OCI-LY3 (cell line): ENCODE measurements at regions not wholly inside any gene's neighbourhood (a gene's known extent, or its start where the extent isn't known, plus 50 kb on each side); places are given as distances from the start of the nearest gene placed in this dataset.

Experiments used
- H2AFZ ChIP-seq: fragments of 200-600, 300-600 bp; shearing (Covaris generic); 2 replicates; pipeline ENCODE4 v1.6.0; 2014; ENCODE audit warnings: antibody characterized with exemption, low read depth, low read length
- H3K27ac ChIP-seq: fragments of 200-600, 300-600 bp; sonication (generic); 2 replicates; pipeline ENCODE4 v1.5.1; 2014; ENCODE audit warnings: mild to moderate bottlenecking, low read length, moderate library complexity, mixed read lengths
- H3K27me3 ChIP-seq: fragments of 200-600, 300-600 bp; sonication (generic); 2 replicates; pipeline ENCODE4 v1.6.1; 2014; ENCODE audit warnings: low read depth, low read length, mixed read lengths
- H3K36me3 ChIP-seq: fragments of 200-600, 300-600 bp; sonication (generic); replicated peaks from 2 replicates; pipeline ENCODE3; 2014; ENCODE audit warnings: low read depth, low read length, mixed read lengths
- H3K4me1 ChIP-seq: fragments of 300-600, 200-600 bp; sonication (generic); 2 replicates; pipeline ENCODE4 v1.6.1; 2014; ENCODE audit warnings: low read length, mixed read lengths
- H3K4me2 ChIP-seq: fragments of 200-600, 300-600 bp; sonication (generic); 2 replicates; pipeline ENCODE4 v1.6.1; 2014; ENCODE audit warnings: low read length, mixed read lengths
- H3K4me3 ChIP-seq: fragments of 300-600, 200-600 bp; sonication (generic); 2 replicates; pipeline ENCODE4 v1.5.1; 2014; ENCODE audit warnings: antibody characterized with exemption, mild to moderate bottlenecking, low read length, moderate library complexity
- H3K79me2 ChIP-seq: fragments of 300-600, 200-600 bp; shearing (Covaris generic); 2 replicates; pipeline ENCODE4 v1.6.1; 2014; ENCODE audit warnings: mild to moderate bottlenecking, low read length, mixed read lengths
- H3K9ac ChIP-seq: fragments of 300-600, 200-600 bp; shearing (Covaris generic); 2 replicates; pipeline ENCODE4 v1.6.0; 2014; ENCODE audit warnings: mild to moderate bottlenecking, low read length, moderate library complexity
- H3K9me3 ChIP-seq: fragments of 200-600, 300-600 bp; shearing (Covaris generic); 2 replicates; pipeline ENCODE4 v1.6.1; 2014; ENCODE audit warnings: low read length, mixed read lengths; ENCODE audit not compliant: insufficient read depth
- H4K20me1 ChIP-seq: fragments of 200-600, 300-600 bp; sonication (generic); 2 replicates; pipeline ENCODE4 v1.6.1; 2016; ENCODE audit warnings: low read length, mixed read lengths; ENCODE audit not compliant: insufficient read depth
- EZH2phosphoT487 ChIP-seq: fragments of 200-600 bp; shearing (Covaris generic); IDR thresholded peaks from 2 replicates; pipeline ENCODE4 v1.6.1; 2018; ENCODE audit warnings: antibody characterized with exemption, mixed run types, low read depth
- TF ChIP-seq, protein P1 (sequence below): fragments of 200-600, 300-600 bp; sonication (generic); IDR thresholded peaks from 2 replicates; pipeline ENCODE4 v1.5.1; 2014; ENCODE audit warnings: antibody characterized with exemption, low read length, low read depth

DNA sequence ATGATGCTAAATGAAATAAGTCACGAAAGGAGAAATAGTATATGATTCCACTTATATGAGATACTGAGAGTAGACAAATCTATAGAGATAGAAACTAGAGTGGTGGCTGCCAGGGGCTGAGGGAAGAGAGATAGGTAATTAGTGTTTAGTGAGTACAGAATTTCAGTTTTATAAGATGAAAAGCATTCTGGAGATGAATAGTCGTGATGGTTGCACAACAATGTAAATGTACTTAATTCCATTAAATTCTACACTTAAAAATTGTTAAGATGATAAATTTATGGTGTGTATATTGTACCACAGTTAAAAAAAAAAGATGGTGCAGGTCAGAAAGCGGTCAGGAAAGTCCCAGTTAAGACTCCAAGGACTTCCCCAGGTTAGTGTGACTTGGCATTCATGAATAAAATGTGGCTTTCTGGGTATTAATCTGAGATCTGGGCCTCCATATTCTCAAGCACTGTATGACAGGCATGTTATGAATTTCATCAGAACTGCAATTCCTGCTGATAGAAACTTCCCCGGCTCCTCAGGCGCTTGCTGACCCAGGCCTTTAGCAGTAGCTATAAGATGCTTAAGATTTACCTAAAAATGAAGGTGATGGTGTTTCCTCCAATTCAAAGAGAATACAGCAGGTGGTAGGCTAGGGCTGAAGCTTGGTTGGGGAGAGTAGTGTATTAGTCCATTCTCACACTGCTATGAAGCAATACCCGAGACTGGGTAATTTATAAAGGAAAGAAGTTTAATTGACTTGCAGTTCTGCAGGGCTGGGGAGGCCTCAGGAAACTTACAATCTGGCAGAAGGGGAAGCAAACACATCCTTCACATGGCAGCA, 115.3 kb upstream of the SOX9 start:
- Histone ChIP-seq H3K4me3 (no peak overlapping the region), H3K9ac (no peak overlapping the region), H3K27me3 (peaks cover 4% of the 10 kb centered on the region; the same call in 1 of the 2 replicates), H4K20me1 (no peaks in the 10 kb centered on the region), H3K4me2 (no peak overlapping the region), H3K36me3 (no peaks in the 10 kb centered on the region), H3K79me2 (no peaks in the 10 kb centered on the region), H2AFZ (no peak overlapping the region), H3K4me1 (peaks cover 7% of the 10 kb centered on the region), H3K27ac (no peak overlapping the region), H3K9me3 (no peaks in the 10 kb centered on the region)
- TF ChIP-seq, protein P1, sequence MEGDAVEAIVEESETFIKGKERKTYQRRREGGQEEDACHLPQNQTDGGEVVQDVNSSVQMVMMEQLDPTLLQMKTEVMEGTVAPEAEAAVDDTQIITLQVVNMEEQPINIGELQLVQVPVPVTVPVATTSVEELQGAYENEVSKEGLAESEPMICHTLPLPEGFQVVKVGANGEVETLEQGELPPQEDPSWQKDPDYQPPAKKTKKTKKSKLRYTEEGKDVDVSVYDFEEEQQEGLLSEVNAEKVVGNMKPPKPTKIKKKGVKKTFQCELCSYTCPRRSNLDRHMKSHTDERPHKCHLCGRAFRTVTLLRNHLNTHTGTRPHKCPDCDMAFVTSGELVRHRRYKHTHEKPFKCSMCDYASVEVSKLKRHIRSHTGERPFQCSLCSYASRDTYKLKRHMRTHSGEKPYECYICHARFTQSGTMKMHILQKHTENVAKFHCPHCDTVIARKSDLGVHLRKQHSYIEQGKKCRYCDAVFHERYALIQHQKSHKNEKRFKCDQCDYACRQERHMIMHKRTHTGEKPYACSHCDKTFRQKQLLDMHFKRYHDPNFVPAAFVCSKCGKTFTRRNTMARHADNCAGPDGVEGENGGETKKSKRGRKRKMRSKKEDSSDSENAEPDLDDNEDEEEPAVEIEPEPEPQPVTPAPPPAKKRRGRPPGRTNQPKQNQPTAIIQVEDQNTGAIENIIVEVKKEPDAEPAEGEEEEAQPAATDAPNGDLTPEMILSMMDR, result no peak
- TF ChIP-seq EZH2phosphoT487, result no peak

DNA sequence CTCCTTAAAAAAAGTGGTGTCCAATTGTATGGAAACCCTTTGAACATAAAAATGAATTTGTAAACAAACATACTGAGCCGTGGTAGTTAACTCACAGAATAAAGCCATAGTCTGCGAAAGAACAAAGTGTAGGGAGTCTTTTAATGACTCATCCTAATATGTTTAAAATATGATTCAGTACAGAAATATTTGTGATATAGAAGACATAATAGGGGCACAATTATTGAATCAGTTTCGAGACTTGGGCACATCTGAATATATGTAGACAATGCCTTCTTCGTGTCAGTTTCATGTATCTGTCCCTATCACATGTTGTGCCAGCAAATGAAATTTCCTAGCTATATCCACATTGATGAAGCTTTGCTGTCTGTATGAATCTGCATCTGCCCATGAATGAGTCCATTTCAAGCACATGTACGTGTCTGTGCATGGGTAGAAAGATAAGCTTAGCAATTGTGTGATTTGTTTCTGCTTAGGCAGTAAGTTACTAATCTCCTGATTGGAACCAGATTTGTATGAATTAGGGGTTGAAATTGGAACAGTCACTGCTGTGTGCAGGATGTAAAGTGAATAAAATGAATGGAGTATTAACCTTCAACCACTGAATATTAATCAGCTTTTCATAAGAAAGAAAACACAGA, 112.5 kb upstream of the SOX9 start:
- H3K4me2 ChIP-seq, result no peak overlapping the region
- no peak overlapping the region for H2AFZ ChIP-seq

DNA sequence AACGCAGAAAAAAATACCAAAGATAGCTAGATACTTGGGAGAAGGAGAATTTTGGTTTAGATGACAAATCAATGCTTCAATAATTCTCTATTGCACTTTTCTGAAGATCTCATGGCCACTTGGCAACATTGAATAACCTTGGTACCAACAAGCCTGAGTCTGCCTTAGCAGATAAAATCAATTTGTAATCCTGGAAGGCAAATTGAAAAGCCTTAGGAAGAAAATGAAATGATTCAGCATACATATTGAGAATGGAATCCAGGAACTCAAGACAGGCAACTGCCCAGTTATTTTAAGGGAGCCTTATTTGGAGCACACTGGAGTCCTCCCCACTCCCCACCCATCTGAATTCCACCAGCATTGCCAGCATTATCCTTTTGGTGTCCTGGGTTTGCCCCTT, 109.3 kb upstream of the SOX9 start:
- peaks cover 4% of the 10 kb centered on the region; the same call in 1 of the 2 replicates for H3K27me3 ChIP-seq
- no peaks in the 10 kb centered on the region for H4K20me1 ChIP-seq
- H3K27ac ChIP-seq, result no peak overlapping the region
- no peak overlapping the region for H3K9ac ChIP-seq
- H3K9me3 ChIP-seq, result no peaks in the 10 kb centered on the region
- no peak overlapping the region for H3K4me3 ChIP-seq
- no peak overlapping the region for H3K4me2 ChIP-seq
- no peak overlapping the region for H2AFZ ChIP-seq
- H3K79me2 ChIP-seq, result no peaks in the 10 kb centered on the region
- H3K4me1 ChIP-seq, result no peaks in the 10 kb centered on the region
- H3K36me3 ChIP-seq, result no peaks in the 10 kb centered on the region
- no peak for TF ChIP-seq EZH2phosphoT487
- TF ChIP-seq, protein P1, result no peak

More for the DNA sequence above, 112.5 kb upstream of the SOX9 start:
- TF ChIP-seq EZH2phosphoT487, result no peak
- TF ChIP-seq, protein P1, result no peak
- Histone ChIP-seq H3K9ac (no peak overlapping the region), H3K4me3 (no peak overlapping the region), H3K9me3 (no peaks in the 10 kb centered on the region), H3K27ac (no peak overlapping the region), H3K79me2 (no peaks in the 10 kb centered on the region), H3K27me3 (peaks cover 4% of the 10 kb centered on the region; the same call in 1 of the 2 replicates), H3K4me1 (peaks cover 7% of the 10 kb centered on the region), H3K36me3 (no peaks in the 10 kb centered on the region), H4K20me1 (no peaks in the 10 kb centered on the region)

DNA sequence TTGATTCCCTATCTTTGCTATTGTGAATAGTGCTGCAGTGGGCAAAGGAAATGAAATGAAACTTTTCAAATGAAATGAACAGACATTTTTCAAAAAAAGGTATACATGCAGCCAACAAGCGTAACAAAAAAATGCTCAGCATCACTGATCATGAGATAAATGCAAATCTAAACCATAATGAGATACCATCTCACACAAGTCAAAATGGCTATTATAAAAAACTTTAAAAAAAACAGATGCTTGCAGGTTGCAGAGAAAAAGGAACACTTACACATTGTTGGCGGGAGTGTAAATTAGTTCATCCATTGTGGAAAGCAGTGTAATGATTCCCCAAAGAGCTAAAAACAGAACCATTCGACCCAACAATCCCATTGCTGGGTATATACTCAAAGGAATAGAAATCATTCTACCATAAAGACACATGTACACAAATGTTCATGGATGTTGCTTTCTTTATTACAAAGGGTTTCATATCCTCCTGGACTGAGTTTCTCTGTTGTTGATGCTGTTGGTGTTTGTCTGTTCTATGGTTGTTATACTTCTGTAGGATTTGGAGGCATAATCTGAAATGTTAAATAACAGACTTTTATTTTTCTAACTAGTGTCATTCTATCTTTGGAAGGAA, 99.3 kb upstream of the SOX9 start:
- no peaks in the 10 kb centered on the region for H3K79me2 ChIP-seq
- H3K4me3 ChIP-seq, result no peak overlapping the region
- no peaks in the 10 kb centered on the region for H3K4me1 ChIP-seq
- no peaks in the 10 kb centered on the region for H4K20me1 ChIP-seq
- no peak overlapping the region for H3K4me2 ChIP-seq
- H3K27me3 ChIP-seq, result peaks cover 24% of the 10 kb centered on the region
- no peaks in the 10 kb centered on the region for H3K9me3 ChIP-seq
- TF ChIP-seq EZH2phosphoT487, result no peak
- H3K36me3 ChIP-seq, result no peaks in the 10 kb centered on the region
- no peak overlapping the region for H2AFZ ChIP-seq
- H3K27ac ChIP-seq, result no peak overlapping the region
- H3K9ac ChIP-seq, result no peak overlapping the region
